T-helper 22 cell (primary cell): ENCODE measurements at regions not wholly inside any gene's neighbourhood (a gene's known extent, or its start where the extent isn't known, plus 50 kb on each side); places are given as distances from the start of the nearest gene placed in this dataset.

Experiments
- DNase-seq: peaks from one replicate; pipeline ENCODE4 v3.0.0-alpha.2; 2020; ENCODE audit warnings: low read depth

DNA sequence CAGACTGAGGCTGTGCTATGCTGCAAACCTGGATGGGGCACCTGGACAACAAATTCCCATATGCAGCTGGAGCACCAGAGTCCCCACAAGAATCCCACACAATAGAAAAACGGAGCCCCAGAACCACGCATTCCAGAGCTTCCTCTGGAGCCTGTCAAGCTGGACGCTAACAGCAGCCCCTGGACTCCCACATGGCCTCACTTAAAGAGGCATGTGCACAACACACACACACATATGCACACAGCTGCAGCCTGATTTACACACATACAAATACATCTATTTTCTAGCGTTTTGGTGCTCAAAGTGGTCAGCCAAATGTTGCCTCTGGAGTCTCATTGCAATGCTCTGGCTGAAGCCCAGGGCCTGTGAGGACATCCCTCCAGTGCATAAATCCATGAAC, 632.7 kb upstream of the ID2 start:
- no peak for DNase-seq

DNA sequence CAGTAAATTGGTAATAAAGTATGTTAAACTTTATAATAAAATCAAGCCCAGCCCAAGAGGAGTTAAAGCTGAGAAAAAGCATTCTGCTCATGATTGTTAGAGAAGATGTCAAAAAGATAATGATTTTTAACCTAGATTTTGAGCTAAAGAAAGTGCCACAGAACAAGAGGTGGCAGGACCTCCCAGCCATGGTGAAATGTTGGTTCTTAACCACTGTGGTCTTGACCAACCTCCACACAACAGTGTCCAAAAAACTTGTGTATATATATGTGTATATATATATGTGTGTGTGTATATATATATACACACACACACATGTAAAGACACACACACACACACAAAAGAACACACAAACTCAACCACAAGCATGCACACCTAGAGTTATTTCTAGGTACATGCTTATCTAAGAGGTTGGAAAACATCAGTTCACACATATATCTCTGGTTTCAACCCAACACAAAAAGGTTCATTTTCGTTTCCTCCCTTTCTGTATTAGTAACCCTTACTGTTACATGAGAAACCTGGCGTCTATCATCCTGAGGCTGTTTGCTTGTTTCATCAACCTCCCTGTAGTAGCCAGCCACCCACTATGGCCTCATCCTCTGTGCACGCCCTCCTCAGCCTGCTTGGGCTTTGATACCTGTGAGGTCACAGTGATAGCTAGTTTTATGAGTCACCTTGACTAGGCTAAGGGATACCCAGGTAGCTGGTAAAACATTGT, 631.8 kb upstream of the ID2 start:
- DNase-seq, result no peak

DNA sequence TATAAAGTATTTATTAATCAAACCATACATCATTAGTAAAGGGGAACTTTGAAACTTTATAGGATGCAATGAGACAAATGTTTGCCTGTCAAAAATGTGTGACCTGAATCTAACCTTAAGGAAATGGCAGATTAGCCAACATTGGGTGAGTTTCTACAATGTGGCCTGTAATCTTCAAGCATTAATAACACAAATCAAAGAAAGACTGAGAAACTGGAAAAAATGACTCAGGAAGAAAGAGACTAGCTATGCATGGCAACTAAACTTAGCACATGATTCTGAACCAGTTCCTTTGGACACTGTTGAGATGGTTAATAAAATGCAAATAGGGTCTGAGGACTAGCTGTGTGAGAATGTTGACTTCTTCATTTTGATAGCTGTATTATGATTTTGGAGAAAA, 628.6 kb upstream of the ID2 start:
- no peak for DNase-seq

DNA sequence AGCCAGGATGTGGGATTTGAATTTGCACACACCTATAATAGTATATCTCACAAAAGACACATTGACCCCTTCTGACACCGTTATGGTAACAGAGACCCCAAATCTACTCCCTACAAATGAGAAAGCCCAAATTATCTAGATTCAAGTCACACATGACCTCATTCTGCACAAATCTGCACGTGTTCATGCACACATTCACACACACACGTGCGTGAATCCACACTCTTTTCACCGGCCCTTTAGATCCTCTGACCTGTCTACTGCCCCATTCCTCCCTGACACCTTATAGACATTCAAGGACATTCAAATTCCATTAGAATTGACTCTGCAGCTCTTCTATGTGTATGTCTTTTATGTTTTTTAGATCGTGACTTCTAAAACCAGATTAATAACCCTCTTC, 627.8 kb upstream of the ID2 start:
- DNase-seq, result no peak

DNA sequence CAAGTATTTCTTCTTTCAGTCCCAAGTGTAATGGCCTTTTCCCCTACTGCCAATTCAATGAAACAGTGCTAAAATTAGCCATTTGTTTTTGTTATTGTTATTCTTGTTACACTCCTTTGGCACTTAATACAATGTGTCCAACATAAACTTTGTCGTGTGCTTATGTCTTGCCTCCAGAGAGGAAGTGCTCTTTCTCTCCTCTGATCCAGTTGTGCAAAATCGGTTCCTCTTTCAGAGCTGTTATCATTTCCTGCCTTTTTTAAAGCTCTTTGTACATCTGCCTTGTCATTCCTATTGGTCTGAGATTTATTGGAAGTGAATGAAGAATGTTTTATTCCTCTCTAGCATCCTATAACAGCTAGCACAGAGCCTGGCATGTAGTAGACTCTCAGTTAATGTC, 623.2 kb upstream of the ID2 start:
- DNase-seq, result no peak

DNA sequence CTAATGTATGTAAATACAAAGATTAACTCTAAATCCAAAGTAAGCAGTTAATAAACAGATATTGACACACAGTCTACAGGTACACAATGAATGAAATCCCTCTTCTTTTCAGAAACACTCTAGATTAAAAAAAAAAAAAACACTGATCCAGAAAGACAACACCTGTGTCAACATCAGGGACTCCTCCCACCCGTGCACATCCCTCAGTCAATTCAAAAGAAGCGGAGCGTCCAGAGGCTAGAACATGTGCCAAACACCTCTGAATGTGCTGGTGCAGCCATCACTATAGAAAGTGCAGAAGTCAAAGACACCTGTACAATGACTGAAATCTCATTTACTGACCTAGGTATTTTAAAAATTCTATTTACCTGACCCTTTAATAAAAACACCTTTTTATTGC, 622.6 kb upstream of the ID2 start:
- DNase-seq, result no peak

DNA sequence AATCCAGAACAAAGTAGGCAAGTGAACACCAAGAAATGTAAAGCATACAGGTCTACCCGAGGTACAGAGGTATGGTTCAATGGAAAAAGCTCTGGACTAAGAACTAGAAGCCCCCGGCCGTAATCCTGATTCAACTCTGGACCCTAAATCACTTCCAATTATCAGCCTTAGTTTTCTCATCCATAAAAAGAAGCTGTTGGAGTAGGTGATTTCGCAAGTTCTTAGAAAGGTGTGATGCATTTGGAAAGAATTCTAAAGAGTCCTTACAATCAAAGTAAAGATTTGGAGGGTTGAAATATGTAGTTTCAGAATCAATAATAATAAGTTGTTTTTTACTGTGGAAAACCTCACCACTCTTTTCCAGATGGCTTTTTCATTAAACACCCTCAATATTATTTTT, 622.1 kb upstream of the ID2 start:
- DNase-seq, result no peak

DNA sequence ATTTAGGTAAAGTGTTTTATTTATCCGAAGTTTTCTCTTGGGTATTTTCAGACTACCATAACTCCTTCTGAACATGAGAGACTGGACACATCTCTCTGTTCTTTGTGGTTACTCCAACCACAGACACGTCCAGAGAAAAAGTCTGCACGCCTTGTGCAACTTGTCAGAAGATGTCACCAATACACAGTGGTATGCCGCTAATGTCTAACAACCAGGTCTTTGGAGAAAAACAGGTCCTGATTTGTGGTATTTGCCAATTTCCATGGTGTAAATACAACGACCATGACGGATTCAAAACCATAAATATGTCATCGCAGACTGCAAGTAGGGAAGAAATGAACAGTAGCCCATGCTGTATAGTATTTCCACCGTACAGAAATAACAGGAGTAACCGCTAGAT, 620.6 kb upstream of the ID2 start:
- no peak for DNase-seq

DNA sequence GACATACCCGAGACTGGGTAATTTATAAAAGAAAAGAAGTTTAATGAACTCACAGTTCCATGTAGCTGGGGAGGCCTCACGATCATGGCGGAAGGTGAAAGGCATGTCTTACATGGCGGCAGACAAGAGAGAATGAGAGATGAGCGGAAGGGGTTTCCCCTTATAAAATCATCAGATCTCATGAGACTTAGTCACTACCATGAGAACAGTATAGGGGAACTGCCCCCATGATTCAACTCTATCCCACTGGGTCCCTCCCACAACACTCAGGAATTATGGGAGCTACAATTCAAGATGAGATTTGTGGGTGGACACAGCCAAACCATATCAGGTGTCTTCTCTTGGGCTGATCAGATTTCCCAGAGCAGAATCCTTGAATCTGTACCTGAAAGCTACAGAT, 617.3 kb upstream of the ID2 start:
- no peak for DNase-seq

DNA sequence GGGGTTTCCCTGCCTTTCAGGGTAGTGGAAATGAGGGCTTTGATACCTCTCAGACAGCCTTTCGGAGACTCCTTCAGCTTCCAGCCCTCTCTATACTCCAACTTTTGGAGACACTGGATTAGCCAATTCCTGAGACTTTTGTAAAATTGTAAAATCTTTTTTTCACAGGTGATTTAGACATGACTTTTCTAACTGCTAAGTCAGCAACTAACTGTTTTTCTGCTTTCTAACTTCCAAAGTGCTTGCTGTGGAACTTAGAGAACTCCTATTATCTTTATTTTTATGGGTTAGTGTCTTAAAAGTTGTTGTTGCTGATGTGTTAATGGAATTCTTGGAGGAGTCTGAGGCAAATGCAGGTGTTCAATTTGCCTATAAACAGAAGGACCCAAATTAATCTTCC, 616.7 kb upstream of the ID2 start:
- no peak for DNase-seq

DNA sequence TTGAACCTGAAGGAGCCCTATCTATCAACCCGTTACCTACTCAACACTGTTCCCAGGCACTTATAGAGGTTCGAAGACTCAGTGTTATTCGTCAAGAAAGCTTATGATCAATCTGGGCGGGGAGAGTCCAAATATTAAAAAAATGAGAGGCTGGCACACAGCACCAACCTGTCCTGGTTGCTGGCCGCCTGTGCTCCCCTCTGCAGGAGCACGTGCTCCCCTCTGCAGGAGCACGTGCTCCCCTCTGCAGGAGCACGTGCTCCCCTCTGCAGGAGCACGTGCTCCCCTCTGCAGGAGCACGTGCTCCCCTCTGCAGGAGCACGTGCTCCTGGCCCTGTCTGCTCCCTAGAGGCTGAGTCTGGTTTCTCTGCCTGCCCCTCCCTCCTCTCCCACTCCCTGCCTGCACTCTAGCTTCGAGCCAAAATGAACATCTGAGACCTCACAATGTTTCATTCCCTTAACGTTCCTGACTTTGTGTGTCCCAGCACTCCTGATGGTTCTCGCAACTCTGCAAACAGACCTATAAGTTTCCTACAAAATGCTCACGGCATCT, 614.0 kb upstream of the ID2 start:
- no peak for DNase-seq

DNA sequence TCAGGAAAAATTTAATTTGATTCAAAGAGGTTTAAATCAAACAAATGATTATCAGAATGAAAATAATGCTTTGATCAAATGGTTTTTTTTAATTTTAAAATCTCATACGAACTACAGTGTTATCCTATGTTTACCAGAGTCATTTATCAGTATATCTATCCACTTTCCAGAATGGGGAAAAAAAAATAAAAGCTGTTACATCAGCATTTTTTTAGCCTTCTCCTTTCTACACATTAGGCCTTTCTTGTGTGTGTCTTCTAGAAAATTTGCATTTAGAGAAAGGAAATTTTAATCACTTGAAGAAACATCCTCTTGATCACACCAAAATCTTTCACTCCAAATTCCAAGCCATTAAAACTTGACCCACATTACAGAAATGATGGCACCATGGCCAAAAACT, 608.9 kb upstream of the ID2 start:
- no peak for DNase-seq

DNA sequence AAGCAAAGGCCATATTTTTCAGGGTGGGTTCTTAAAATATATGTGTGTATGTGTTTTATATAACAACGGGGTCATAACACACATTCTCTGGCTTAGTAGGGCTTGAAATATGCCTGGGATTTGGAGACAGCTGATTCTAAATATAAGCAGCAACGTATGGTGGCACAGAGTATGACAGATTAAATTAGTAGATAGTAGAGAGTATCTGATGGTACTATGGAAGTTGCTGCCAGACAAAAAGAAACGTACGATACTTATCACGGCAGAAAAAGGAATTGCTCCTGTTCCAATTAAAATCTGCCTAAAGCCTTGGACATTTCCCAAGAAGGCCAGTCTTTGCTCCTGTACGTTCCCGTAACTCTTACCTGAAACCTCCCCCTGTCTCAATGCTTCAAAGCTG, 607.9 kb upstream of the ID2 start:
- DNase-seq, result no peak

DNA sequence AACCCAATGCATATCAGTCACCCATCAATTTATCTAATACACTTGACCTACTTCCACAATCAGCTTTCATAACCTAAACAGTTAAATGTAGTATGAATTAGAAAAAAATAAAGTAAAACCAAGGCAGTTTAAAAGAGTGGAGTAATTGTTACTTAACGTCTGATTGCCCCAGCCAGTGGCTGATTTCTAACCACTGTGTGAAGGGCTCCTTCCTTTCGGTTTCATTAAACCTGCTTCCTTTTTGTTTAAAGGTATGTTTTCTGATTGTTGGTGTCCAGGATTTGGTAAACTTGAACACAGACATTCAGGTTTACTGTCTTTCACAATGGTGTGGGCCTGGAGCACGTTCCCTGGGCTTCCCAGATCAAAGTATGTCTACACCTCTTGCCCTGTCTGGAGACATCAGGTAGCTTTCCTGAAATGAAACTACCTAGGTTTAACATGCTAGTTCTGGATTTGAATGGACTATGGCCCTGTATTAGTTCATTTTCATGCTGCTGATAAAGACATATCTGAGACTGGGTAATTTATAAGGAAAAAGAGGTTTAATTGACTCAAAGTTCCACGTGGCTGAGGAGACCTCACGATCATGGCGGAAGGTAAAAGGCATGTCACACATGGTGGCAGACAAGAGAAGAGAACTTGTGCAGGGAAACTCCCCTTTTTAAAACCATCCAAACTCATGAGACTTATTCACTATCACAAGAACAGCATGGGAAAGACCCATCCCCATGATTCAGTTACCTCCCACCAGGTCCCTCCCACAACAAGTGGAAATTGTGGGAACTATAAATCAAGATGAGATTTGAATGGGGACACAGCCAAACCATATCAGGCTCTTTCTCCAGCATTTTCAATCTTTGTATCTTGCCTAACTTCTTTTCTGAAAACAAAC, 605.2 kb upstream of the ID2 start:
- no peak for DNase-seq

DNA sequence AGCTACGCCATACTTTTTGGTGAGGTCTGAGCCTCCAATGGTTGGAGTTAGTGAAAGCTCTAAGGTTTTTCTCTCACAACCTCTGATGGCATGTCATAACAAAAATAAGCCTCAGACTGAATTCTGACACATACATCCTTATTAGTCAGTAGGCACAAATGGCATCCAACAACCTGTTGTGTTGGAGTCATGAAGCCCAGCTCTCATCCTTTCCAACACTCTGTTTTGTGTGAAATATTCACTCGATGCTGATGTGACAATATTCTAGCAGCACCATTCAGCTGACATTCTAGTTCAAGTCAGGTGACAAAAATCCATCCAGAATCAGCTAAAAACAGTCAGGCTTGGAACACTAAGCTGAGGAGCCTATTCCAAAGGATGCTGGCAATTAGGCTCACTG, 603.2 kb upstream of the ID2 start:
- DNase-seq, result no peak

DNA sequence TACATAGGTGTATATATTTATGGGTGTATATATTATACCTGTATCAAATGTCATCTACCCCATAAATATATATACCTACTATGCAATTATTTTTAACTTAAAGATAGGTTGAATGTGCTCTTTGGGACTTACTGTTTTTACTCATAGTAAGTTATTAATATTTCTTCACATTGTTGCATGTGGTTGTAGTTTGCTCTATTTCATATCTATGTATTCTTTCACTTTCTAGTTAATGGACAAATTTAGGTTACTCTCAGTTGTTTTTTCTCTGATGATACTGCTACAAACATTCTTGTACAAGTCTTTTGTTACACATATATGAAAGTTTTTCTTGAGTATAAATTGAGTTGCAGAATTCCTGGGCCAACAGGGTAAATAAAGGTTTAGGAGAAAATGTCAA, 601.8 kb upstream of the ID2 start:
- no peak for DNase-seq

DNA sequence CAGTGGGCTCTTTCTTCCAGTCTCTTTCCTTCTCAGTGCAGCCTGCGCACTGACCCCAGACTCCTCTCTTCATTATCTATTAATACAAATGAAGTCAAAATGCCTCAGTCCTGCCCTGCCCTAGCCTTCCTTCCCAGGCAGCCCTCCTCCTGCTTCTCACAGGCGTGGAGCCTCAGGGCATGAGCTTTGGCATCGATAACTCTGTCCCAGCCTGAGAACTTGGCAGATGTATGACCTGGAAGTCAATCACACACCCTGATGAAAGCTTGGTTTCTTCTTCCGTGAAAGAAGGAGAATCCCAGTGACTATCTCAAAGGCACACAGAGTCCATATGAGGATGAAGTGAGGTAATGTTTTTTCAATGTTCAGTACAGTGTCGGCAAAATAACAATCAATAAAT, 600.7 kb upstream of the ID2 start:
- no peak for DNase-seq

DNA sequence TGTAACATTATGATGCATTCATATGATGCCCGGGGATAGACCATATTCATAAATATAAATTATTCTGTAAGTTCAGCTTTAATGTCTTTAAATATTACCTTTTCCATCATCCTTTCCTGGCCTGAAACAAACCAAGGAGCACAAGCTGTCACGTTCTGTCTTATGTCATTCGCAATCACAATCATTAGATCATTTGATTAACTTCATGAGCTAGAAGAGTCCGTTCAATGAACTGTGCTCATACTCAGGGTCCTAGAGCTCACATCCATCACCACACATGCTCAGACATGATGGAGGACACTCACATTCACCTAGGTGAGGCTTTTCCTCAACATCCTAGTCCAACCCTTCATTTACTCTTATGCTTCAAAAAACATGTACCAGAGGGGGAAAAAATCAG, 599.0 kb upstream of the ID2 start:
- no peak for DNase-seq

DNA sequence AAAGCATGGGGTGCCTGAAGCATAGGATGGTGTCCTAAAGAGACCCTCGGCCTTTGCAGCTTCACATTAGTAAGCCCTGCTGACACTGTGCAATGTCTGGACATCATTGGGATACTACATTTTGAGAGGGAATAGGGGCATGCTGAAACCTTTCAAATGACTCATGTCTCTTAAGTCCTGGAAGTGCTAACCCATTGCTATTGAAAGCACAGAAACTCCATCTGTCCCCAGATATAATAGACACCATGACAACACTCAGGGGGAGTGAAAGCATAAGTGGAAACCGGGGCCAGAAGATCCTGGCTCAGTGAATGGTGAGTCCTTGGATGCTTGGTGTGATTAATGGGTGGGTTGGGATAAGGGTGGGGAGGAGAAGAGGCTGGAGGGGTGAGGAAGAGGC, 595.5 kb upstream of the ID2 start:
- no peak for DNase-seq

DNA sequence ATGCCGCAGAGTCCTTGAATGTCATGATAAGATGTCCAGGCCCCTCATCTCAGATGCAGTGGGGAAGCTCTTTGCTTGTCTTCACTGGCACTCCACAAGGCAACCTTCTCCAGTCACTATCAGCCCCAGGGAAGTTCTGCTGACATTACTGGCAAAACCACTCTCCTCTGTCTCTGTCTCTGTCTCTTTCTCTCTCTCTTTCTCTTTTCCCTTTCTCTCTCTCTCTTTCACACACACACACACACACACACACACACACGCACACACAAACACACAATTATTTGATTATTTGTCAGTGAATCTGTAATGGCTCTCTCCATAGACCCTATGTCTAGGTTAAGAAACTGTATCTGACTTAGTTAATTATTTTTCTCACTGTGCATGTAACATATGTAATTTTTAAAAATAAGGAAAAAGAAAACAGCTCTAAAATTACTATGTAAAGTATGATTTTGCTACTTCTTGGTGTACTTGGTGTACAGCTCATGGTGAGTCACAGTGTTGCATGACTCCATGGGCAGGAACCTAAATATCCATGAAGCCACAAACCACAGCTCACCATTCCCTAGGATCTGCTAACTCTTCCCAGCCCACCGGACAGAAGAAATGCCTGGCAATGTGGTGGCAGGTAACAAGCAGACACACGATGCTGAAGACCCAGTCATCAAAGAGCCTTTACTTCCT, 594.9 kb upstream of the ID2 start:
- DNase-seq, result no peak

DNA sequence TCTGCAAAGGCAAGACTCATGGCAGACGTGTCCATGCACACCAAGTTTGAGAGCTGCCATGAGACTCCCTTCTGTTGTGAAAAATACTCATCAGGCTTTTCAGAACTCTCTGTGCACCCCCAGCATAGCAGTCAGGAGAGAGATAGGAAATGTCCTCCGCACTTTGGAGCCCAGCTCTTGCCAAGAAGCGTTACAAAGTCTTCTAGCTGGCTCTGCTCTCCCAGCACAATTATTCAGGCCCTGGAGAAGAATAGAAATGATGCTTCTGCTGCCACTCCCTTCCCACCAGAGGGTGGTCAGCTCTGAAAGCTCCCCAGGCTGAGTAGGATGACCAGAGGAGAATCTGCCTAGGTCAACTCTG, 594.4 kb upstream of the ID2 start:
- no peak for DNase-seq

DNA sequence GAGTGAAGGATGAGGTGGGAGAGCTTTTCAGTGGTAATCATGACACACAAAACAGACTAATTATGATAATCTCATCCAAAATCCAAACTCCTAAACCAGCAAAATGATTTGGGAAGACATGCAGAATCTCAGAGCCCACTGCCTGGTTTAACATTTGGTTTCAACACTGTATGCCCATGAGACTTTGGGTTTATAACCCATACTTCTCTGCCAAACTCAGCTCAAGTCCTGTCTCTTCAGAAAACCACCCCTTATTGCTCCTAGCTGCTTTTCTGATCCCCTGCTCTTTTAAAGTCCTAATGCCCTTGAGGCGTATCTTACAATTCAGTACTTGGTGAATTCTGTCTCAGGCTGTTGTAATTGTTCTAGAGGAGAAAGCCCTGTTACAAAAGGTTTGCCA, 593.0 kb upstream of the ID2 start:
- no peak for DNase-seq

DNA sequence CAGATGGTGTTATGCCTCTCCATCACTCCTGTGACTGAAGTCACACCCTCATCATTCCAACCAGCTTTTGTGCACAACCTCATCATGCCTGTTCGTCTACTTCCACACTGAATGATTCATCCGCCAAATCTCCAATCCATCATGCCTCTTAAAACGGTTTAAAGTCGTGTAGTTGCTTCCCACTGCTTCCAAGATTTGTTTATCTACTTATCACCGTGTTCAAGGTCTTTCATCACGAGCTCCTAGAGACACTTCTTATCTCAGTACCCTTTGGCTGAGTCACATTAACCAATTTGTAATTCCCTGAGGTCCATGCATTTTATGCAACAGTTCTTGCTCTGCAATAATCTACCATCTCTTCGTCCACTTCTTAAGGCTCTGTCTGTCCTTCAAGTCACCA, 592.3 kb upstream of the ID2 start:
- no peak for DNase-seq
